Prostate gland (tissue), 2 donors: ENCODE measurements at regions not wholly inside any gene's neighbourhood (a gene's known extent, or its start where the extent isn't known, plus 50 kb on each side); places are given as distances from the start of the nearest gene placed in this dataset.

ENCODE experiments used
- POLR2AphosphoS5 ChIP-seq: sonication (generic); formaldehyde crosslinking; IDR thresholded peaks from one replicate; pipeline ENCODE4 v1.6.1; 2017; ENCODE audit warnings: antibody characterized with exemption
- TF ChIP-seq, protein P1 (sequence below), 4 experiments: fragments of 200-600 bp in 2 of 4; fragments of 450-650 bp in 2 of 4; sonication (generic) in 2 of 4; IDR thresholded peaks; 1 replicate in 3 of 4; 2 replicates in 1 of 4; pipeline ENCODE4 v1.5.1; 2016 to 2019; ENCODE audit warnings: antibody characterized with exemption in 4 of 4, mild to moderate bottlenecking in 2 of 4, moderate library complexity in 2 of 4

DNA sequence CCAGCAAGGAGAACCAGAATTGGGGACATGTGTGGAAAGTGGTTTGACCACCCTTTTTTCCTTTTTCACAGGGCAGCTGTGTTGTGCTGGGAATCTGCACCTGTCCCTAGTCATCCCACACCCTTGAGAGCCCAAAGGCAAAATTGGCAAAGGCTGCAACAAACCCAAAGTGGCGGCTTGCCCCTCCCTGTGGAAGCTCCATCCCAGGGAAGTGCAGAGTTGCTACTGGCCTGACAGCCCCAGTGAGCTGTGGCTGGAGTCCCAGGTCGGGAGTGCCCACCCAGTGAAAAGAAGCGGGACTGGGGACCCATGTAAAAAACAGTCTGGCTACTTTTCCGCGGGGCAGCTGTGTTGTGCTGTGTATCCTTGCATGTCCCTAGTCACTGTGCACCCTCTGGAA is 109.1 kb upstream of the GRM3 start:
- TF ChIP-seq, protein P1, sequence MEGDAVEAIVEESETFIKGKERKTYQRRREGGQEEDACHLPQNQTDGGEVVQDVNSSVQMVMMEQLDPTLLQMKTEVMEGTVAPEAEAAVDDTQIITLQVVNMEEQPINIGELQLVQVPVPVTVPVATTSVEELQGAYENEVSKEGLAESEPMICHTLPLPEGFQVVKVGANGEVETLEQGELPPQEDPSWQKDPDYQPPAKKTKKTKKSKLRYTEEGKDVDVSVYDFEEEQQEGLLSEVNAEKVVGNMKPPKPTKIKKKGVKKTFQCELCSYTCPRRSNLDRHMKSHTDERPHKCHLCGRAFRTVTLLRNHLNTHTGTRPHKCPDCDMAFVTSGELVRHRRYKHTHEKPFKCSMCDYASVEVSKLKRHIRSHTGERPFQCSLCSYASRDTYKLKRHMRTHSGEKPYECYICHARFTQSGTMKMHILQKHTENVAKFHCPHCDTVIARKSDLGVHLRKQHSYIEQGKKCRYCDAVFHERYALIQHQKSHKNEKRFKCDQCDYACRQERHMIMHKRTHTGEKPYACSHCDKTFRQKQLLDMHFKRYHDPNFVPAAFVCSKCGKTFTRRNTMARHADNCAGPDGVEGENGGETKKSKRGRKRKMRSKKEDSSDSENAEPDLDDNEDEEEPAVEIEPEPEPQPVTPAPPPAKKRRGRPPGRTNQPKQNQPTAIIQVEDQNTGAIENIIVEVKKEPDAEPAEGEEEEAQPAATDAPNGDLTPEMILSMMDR (IDR thresholded peaks at IDR 0.05) = no peak
- no peak for TF ChIP-seq POLR2AphosphoS5
